OCI-LY3 (cell line): ENCODE measurements at regions not wholly inside any gene's neighbourhood (a gene's known extent, or its start where the extent isn't known, plus 50 kb on each side); places are given as distances from the start of the nearest gene placed in this dataset.

Experiments
- H2AFZ ChIP-seq: fragments of 200-600, 300-600 bp; shearing (Covaris generic); 2 replicates; pipeline ENCODE4 v1.6.0; 2014; ENCODE audit warnings: antibody characterized with exemption, low read depth, low read length
- H3K27ac ChIP-seq: fragments of 200-600, 300-600 bp; sonication (generic); 2 replicates; pipeline ENCODE4 v1.5.1; 2014; ENCODE audit warnings: mild to moderate bottlenecking, low read length, moderate library complexity, mixed read lengths
- H3K27me3 ChIP-seq: fragments of 200-600, 300-600 bp; sonication (generic); 2 replicates; pipeline ENCODE4 v1.6.1; 2014; ENCODE audit warnings: low read depth, low read length, mixed read lengths
- H3K36me3 ChIP-seq: fragments of 200-600, 300-600 bp; sonication (generic); replicated peaks from 2 replicates; pipeline ENCODE3; 2014; ENCODE audit warnings: low read depth, low read length, mixed read lengths
- H3K4me1 ChIP-seq: fragments of 300-600, 200-600 bp; sonication (generic); 2 replicates; pipeline ENCODE4 v1.6.1; 2014; ENCODE audit warnings: low read length, mixed read lengths
- H3K4me2 ChIP-seq: fragments of 200-600, 300-600 bp; sonication (generic); 2 replicates; pipeline ENCODE4 v1.6.1; 2014; ENCODE audit warnings: low read length, mixed read lengths
- H3K4me3 ChIP-seq: fragments of 300-600, 200-600 bp; sonication (generic); 2 replicates; pipeline ENCODE4 v1.5.1; 2014; ENCODE audit warnings: antibody characterized with exemption, mild to moderate bottlenecking, low read length, moderate library complexity
- H3K79me2 ChIP-seq: fragments of 300-600, 200-600 bp; shearing (Covaris generic); 2 replicates; pipeline ENCODE4 v1.6.1; 2014; ENCODE audit warnings: mild to moderate bottlenecking, low read length, mixed read lengths
- H3K9ac ChIP-seq: fragments of 300-600, 200-600 bp; shearing (Covaris generic); 2 replicates; pipeline ENCODE4 v1.6.0; 2014; ENCODE audit warnings: mild to moderate bottlenecking, low read length, moderate library complexity
- H3K9me3 ChIP-seq: fragments of 200-600, 300-600 bp; shearing (Covaris generic); 2 replicates; pipeline ENCODE4 v1.6.1; 2014; ENCODE audit warnings: low read length, mixed read lengths; ENCODE audit not compliant: insufficient read depth
- H4K20me1 ChIP-seq: fragments of 200-600, 300-600 bp; sonication (generic); 2 replicates; pipeline ENCODE4 v1.6.1; 2016; ENCODE audit warnings: low read length, mixed read lengths; ENCODE audit not compliant: insufficient read depth
- CTCF ChIP-seq: fragments of 200-600, 300-600 bp; sonication (generic); IDR thresholded peaks from 2 replicates; pipeline ENCODE4 v1.5.1; 2014; ENCODE audit warnings: antibody characterized with exemption, low read length, low read depth
- EZH2phosphoT487 ChIP-seq: fragments of 200-600 bp; shearing (Covaris generic); IDR thresholded peaks from 2 replicates; pipeline ENCODE4 v1.6.1; 2018; ENCODE audit warnings: antibody characterized with exemption, mixed run types, low read depth

- no peaks in the 10 kb centered on the region for H4K20me1 ChIP-seq
- no peak overlapping the region for H3K4me3 ChIP-seq
- H2AFZ ChIP-seq: no peak overlapping the region
- no peak overlapping the region for H3K9ac ChIP-seq
- no peaks in the 10 kb centered on the region for H3K9me3 ChIP-seq
- no peak overlapping the region for H3K27ac ChIP-seq
- H3K27me3 ChIP-seq: no peaks in the 10 kb centered on the region
- no peaks in the 10 kb centered on the region for H3K4me1 ChIP-seq
- H3K4me2 ChIP-seq: no peak overlapping the region
- H3K79me2 ChIP-seq: no peaks in the 10 kb centered on the region
- H3K36me3 ChIP-seq: no peaks in the 10 kb centered on the region
- TF ChIP-seq EZH2phosphoT487 (no peak), CTCF (no peak)
Observed at GRCh38 chr7:131196803-131197202, 130.9 kb upstream of the MKLN1 start.

- Histone ChIP-seq H2AFZ (no peak overlapping the region), H3K9ac (no peak overlapping the region)
Observed at GRCh38 chr7:131197920-131198615, 129.6 kb upstream of the MKLN1 start.

GRCh38 chr7:131202451-131202850 is 125.2 kb upstream of the MKLN1 start:
- Histone ChIP-seq H3K27me3 (no peaks in the 10 kb centered on the region), H3K4me1 (no peaks in the 10 kb centered on the region), H3K27ac (no peak overlapping the region), H3K4me3 (no peak overlapping the region), H4K20me1 (no peaks in the 10 kb centered on the region), H3K9ac (no peak overlapping the region), H3K36me3 (no peaks in the 10 kb centered on the region), H2AFZ (no peak overlapping the region), H3K9me3 (no peaks in the 10 kb centered on the region), H3K79me2 (no peaks in the 10 kb centered on the region), H3K4me2 (no peak overlapping the region)
- TF ChIP-seq EZH2phosphoT487 (no peak), CTCF (no peak)

More at GRCh38 chr7:131197920-131198615, 129.6 kb upstream of the MKLN1 start:
- Histone ChIP-seq H3K4me3 (no peak overlapping the region), H4K20me1 (no peaks in the 10 kb centered on the region), H3K4me2 (no peak overlapping the region), H3K36me3 (no peaks in the 10 kb centered on the region), H3K9me3 (no peaks in the 10 kb centered on the region), H3K79me2 (no peaks in the 10 kb centered on the region), H3K4me1 (no peaks in the 10 kb centered on the region), H3K27ac (no peak overlapping the region), H3K27me3 (no peaks in the 10 kb centered on the region)
- TF ChIP-seq EZH2phosphoT487 (no peak), CTCF (no peak)

GRCh38 chr7:131203291-131203976 is 124.2 kb upstream of the MKLN1 start:
- Histone ChIP-seq H3K4me3 (no peak overlapping the region), H3K27me3 (no peaks in the 10 kb centered on the region), H4K20me1 (no peaks in the 10 kb centered on the region), H3K79me2 (no peaks in the 10 kb centered on the region), H3K9me3 (no peaks in the 10 kb centered on the region), H3K27ac (no peak overlapping the region), H3K36me3 (no peaks in the 10 kb centered on the region), H3K4me1 (no peaks in the 10 kb centered on the region), H2AFZ (no peak overlapping the region), H3K9ac (no peak overlapping the region), H3K4me2 (no peak overlapping the region)
- TF ChIP-seq EZH2phosphoT487: no peak
- TF ChIP-seq CTCF: no peak
